ENCODE measurements at regions not wholly inside any gene's neighbourhood (a gene's known extent, or its start where the extent isn't known, plus 50 kb on each side); places are given as distances from the start of the nearest gene placed in this dataset.

DNA sequence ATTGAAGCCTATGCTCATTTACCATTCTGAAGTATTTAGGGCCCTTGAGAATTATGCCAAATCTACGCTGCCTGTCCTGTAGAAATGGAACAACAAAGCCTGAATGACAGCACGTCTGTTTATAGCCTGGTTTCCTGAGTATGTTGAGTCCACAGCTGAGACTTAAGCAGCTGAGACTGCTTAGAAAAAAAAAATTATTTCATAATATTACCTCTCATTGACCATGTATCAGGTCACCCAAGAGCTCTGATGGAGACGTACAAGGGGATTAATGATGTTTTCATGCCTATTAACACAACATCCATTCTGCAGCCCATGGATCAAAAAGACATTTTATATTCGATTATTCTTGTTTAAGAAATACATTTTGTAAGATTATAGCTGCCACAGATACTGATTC, 387.2 kb upstream of the NCAM2 start:
- DNase-seq: no peak

DNA sequence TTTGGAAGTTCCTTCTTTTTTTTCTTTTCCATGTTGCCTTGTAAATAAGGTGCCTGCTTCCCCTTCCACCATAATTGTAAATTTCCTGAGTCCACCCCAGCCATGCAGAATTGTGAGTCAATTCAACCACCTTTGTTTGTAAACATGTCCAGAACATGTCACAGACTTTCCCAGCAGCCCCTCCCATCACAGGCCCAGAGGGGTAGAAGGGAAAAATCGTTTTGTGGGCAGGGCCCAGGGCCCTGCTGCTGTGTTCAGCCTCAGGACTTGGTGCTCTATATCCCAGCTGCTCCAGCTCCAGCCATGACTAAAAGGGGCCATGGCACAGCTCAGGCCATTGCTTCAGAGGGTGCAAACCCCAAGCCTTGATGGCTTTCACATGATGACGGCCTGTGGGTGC, 384.6 kb upstream of the NCAM2 start:
- DNase-seq: no peak

DNA sequence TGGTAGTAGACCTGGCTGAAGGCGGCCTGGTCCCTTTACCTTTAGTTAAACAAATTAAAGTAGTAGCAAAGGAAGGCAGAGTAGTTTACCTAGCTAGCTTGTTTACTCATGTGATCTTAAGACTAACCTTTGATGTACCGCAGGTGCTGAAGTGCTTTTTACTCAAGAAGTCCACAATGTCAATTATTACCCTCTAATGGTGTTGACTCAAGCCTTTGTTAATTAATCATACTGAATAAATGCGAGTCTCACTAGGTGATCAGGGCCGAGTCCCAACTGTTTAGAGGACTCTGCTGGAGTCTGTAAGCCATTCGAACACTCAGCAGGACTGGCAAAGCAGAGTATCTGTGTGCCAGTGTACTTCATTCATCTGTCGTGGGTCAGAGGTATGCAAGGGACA, 381.1 kb upstream of the NCAM2 start:
- no peak for DNase-seq

DNA sequence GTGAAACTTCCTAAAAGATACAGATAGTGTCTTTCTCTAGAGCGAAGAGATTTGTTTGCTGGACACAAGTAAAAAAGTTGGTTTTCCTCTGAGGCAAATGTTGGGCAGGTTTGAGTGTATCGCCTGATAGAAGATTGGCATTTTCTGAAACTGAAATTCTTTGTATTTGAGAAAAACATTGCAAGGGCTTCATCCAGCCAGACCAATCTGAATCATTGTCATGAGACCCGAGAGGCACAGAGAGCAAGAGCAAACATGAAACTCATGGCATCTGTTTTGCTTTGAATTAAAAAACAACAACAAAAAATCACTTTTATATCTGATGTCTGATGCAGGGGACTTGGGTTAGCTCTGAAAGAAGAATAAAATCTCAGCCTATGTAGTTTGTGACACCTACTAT, 379.3 kb upstream of the NCAM2 start:
- DNase-seq: no peak

DNA sequence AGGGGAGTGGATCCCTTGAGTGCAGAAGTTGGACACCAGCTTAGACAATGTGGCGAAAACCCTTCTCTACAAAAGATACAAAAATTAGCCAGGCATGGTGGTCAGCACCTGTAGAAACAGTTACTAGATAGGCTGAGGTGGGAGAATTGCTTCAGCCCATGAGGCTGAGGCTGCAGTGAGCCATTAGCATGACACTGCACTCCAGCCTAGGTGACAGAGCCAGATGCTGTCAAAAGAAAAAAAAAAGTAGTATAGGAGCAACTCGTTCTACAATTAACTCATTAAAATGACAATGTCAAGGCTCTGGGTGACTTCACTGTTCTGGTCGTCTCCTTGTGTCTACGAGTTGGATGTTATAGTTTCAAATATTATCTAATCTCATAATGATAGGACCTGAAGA, 370.6 kb upstream of the NCAM2 start:
- no peak for DNase-seq

DNA sequence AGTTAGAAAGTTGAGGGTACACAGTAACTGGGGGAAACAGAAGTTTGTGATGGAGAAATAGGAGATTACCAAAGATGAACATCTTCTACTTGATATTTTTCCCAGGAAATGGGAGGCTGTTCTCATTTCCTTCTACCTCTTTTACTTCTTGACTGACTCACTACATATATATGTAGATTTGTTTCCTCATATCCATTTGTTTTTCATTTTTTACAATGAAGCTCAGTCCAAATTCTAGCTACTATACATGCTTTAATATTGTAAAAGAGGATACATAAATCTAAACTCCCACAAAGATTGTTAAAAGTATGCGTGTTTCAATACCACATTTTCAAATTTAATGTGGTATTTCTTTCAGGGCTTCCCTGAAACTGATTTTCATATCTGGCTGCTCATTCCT, 366.6 kb upstream of the NCAM2 start:
- no peak for DNase-seq

DNA sequence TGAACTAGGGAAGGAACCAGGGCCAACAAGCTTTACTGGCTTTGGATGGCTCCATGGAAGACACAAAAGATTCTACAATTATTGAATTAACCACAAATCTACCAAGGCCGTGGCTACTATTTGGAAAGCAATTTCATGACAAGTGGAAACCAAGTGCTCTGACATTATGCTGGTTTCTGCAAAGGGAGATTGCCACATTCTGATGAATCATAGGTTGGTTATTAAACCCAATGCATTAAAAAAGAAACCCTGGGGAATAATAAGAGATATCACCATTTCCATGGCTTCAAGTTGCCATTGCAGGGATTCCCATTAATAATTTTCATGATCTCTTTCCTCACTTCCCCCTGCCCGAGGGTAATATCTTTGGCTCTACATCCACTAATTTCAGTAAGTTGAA, 359.2 kb upstream of the NCAM2 start:
- DNase-seq: no peak

DNA sequence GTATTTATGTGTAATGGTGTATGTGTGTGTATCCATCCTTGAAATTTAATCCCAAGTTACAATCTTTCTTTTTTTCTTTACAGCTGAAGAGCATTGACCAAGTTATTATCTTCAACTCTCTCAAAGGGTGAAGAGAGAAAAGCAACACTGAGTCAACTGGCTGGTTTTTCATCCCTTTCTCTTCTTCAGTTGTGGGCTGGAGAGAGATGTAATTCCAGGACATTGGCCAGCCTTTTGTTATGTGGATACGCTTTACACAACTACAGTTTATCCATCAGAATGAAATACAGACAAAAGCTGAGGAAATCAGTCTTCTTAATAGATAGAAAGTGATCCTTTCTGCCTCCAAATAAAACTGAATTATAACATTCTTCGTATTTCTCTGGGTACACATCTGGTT, 357.0 kb upstream of the NCAM2 start:
- DNase-seq: no peak

DNA sequence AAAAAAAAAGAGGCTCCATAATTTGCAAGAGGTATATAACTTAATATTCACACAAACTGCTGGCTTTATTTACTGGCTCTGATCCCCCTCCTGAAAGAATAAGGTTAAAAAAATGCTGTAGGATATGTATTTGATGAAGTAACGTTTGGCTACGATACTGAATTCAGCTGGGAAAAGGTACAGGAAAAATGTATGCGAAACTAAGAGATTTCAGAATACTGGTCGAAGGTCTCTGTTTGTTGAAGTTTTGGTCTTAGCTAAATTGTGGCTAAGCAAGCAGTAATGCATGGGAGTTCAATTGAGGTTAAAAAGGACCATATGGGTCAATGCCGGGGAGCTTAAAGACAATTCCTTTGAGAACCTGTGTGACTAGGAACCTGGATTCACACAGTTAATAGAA, 355.5 kb upstream of the NCAM2 start:
- DNase-seq: no peak

DNA sequence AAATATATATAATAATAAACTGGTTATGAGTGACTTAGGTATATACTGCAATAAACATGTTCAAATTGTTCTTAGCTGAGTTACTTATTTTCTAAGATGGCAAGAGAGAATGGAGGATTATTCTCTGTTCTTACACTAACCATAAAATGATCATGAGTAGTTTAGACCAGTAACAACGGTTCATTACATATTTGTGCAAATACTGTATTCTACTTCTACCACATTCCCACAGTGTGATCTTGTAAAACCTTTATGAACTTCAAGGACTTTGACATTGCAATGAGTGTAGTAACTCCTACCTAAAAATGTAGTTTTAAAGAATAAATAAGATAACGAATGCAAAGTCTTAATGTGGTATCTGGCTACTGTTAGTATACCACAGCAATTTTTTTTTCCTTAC, 353.7 kb upstream of the NCAM2 start:
- no peak for DNase-seq

DNA sequence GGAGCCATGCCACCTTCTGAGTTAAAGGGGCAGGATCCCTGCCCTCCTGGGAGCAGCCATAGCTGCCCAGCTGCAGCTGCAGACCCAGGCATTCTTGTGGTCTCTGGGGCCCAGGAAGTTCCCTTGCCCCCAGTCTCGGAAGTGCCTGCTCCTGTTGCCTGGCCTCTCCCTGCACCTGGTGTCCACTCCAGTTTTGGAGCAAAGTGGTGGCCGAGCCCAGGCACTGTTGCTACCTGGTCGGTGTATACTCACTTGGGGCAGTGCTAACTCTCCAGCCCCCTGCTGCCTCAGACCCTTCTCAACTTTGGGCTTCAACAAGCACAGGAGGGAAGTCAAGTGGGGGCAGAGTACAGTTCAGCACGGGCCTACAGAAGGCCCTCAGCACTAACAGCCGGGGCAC, 352.9 kb upstream of the NCAM2 start:
- no peak for DNase-seq

DNA sequence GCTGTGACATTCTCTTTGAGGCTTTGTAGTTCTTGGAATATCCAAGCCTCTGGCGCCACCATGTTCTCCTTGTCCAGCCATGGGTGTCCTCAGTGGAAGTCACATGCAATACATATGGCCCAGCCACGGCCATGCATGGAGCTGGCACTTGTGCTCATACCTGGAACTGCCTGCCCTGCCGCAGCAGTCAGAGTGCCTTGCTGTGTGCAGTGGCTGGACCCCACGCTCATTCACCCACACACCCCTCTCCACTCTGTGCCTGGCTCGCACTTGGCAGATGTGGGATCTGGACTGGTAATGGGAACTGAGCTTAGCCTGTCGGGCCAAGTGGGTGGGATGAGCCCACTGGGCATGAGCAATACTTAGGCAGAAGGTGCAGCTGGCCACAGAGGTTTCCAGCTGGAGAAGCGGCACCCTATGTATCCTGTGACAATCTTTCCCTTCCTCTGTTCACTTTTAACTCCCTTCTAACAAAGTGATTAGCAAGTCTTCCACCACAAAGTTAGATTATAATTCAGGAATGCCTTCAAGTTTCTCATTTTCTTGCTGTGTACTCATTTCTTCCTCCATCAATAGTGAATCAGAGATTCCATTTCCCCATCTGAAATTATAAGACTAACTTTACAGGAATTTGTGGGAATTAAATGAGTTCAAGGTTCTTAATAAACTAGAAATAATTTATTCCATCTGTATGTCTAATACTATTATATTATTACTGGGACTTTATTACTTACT, 351.6 kb upstream of the NCAM2 start:
- DNase-seq: no peak

DNA sequence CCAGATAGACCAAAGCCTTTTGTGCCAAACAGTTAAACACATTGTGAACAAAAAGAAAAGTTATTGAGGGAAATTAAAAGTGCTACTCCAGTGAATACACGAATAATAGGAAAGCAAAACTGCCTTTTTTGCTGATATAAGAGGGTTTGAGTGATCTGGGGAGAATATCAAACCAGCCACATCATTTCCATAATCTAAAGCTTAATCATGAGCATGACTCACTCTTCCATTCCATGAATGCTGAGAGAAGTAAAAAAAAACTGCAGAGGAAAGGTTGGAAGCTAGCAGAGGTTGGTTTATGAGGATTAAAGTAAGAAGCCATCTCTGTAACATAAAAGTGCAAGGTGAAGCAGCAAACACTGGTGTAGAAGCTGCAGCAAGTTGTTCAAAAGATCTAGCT, 350.6 kb upstream of the NCAM2 start:
- peak in 1 of 2 experiments; percentile 7 for DNase-seq

DNA sequence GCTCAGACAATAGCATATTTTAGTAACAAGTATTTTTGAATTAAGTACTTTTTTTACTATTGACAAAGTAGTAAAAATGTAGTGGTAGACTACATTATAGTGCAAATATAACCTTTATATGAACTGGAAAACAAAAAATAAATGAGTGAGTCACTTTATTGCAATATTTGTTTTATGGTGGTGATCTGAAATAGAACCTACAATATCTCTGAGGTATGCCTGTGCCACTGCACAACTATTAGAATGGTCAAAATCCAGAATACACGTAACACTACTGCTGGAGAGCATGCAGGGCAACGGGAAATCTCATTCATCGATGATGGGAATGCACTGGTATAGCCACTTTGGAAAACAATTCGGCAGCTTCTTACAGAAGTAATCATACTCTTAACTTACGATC, 349.0 kb upstream of the NCAM2 start:
- no peak for DNase-seq

DNA sequence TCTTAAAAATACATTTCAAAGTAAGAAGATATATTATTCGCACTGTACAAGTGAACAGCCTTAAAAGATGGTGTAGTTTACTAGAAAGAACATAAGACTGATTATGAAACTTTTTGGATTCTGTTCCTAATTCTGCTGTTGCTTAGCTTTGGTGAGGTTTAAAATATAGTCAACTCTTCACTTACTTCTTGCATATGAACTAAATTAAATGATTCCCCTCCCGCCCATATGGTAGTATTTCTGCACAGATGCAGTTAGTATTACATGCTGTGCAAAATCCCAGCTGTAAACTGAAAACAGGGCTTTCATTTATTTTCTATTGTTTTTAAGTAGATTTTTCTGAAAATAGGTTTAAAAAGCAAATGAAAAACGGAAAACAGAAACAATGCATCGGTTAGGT, 345.4 kb upstream of the NCAM2 start:
- DNase-seq: no peak

DNA sequence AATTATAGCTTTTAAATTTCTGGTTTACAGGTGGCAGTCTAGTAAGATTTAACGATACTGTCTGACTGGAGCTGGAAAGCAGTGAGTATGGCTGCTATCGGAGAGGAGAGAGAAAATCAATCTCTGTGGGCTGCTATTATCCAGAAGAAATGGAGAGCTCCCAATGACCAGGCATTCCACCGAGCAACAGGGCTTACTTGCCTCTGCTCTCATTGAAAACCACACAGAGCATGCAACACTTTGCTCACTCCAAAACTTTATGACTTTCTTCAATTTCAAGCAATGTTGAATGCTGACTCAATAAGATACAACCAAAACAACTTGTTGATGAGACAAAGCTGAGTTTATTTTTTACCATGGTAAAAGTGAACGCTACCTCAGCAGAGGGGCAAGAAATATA, 337.0 kb upstream of the NCAM2 start:
- no peak for DNase-seq

DNA sequence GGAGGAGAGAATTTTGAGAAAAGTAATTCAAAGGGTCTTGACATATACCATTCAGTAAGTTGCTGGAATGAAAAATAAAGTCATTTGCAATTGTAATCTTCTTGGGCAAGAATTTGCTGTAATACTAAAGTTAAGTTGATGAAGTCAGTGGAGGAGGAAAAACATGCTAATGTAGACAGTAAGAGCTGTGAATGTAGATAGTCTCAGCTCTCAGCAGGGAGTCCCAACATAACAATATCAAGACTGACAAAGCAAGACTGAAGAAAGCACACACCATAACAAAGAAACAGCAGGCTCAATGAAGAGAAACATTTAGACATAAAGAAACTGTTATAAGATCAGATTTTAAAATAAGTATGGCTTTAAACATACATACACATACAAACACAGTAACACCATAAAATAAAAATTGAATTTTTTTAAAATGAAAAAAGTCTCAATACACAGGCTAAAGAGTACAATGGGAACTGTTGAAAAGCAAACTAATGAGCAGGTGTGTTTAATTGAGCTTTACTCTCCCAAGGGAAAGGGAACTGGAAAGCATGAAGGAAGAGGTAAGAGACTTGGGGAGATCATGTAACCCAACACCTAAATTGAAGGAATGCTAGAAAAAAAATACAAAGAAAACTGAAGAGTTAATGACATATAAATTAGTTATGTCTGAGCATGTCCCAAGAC, 336.3 kb upstream of the NCAM2 start:
- DNase-seq: no peak

DNA sequence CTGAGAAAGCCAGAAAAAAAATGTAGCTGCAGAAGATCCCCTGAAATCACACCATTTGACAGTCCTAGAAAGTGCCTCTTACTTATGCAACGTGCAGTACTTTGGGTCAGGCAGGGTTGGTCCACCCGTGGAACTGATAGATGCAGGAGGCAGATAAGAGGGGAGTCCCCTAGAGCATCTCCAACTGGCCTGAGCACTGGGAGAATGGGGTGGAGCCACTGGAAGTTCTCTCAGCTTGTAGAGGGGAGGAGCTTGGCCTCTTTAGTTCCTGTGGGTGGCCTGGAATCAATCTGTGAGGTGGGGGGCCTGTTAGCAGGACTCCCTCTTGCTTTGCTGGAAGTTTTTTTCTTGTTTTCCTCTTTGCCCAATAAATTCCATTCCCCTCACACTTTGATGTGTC, 335.7 kb upstream of the NCAM2 start:
- DNase-seq: no peak

DNA sequence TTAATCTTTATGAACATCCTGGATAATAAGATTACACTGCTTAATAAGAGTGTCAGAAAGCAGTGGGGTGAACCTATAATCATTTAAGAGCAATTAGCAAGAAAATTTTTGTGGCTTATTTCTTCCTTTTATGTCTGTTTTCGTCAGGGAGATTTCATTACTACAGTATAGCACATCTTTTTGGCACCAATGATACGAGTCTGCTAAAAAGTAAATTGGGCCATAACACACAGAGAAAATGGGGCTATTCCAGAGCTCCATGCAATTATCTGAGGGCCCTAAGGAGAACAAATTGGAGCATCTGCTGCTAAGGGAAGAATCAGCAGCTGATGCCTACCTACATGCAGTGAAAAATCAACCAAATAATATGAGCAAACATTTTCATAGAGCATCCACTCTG, 330.3 kb upstream of the NCAM2 start:
- no peak for DNase-seq

DNA sequence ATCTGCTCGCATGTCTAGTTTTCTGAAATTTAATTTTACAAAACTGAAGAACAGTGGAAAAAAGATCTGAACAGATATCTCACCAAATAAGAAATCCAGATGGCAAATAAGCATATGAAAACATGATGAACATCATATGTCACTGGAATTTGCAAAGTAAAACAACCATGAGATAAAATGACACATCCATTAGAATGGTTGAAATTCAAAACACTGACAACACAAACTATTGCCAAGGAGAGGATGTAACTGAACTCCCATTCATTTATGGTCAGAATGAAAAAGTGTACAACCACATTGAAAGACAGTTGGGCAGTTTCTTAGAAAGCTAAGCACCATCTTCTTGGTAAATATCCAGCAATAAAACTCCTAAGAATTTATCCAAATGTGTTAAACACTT, 312.7 kb upstream of the NCAM2 start:
- DNase-seq: no peak

DNA sequence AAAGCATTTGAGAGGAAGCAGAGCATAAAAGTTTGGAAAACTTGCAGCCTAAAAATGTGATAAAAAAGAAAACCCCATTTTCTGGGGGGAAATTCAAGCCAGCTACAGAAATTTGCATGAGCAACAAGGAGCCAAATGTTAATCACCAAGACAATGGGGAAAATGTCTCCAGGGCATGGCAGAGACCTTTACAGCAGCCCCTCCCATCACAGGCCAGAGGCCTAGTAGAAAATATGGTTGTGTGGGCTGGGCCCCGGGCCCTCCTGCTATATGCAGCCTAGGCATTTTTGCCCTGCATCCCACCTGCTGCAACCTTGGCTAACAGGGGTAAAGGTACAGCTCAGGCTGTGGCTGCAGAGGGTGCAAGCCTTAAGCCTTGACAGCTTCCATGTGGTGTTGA, 299.6 kb upstream of the NCAM2 start:
- no peak for DNase-seq

DNA sequence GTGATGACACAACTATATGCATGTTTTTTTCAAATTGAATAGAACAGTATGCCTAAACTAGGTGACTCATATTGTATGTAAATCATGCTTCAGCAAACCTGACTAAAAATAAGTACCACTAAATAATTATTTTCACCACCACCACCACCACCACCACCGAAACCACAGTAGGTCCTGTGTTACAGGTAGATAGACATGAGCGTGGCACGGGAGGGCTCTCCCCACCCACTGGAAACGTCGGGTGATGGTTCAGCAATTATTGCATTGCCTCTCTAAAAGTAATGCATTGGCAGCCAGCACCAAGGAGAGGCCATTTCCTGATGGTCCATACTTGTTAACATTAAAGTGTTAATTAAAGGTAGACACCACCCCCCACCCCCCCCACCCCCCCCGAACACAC, 297.0 kb upstream of the NCAM2 start:
- DNase-seq: no peak

DNA sequence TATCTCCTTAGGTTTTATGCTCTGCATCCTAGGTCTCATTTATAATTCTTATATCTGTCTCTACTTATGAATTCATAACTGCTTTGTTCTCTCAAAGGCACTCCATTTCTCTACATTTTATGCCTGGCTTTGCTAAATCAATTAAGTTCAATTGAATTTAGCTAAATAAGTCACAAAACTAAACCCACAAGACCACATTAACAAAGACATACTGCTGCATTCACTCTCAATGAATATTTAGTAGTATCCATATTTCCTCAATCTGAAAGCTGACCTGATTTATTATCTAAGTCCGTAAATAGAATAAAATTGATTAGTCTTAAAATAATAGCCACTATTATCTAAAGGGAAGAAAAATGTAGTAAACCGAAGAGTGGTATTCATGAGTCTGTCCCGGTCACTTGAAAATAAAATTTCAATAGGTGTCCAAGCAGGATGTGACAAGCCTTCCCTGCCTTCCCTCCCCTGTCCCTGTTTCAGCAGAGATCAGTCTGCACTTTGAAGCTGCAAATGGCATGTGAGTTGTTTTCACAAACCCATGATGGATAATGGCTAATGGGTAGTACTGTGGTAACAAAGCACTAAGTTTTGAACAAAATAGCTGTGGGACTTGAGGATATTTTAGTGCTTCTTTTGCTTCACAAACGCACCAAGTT, 295.0 kb upstream of the NCAM2 start:
- DNase-seq: no peak

DNA sequence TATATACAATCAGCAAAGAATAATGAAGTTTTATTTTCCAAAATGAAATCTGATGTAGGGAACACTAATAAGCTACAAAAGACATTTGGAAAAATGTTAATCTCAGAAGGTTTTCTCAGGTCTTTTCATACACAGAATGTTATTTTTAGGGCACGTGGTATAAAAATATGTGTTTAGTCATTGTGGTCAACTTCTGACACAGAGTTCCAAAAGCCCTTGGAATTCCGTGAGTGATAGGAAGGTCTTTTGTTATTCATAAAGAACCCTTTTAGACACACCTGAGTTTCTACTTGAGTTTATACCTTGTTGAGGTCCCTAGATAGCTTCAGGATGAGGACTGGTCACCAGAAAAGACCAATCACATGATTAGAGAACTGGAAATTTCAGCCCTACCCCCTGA, 277.6 kb upstream of the NCAM2 start:
- DNase-seq: no peak

DNA sequence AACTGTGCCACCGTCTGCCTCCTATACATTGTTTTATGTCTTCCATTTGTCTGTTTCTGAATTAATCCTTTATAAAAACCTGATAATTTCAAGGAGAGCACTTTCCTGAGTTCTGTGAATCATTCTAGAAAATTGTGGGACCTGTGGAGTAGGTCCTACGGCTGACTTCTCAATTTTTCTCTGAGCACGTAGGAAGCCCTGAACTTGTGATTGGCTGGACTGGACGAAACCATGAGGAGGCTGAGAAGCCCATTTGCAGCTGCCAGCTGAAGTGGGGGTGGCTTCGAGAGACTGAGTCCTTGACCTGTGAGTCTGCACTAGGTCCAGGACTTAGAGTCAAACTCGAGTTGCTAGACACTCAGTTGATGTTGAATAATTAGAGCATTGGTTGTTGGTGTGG, 277.1 kb upstream of the NCAM2 start:
- DNase-seq: no peak

All from SW 1271 (cell line).